GM18909 (cell line): ENCODE measurements at regions not wholly inside any gene's neighbourhood (a gene's known extent, or its start where the extent isn't known, plus 50 kb on each side); places are given as distances from the start of the nearest gene placed in this dataset.
"Not testable (repeated sequence)": the region's sequence is repeated elsewhere in the genome, so short reads cannot be mapped to it uniquely, and the experiment has no call there.

Experiments used
- ATAC-seq: cut with Tn5 transposase; IDR thresholded peaks from one replicate; pipeline ENCODE4 v1.9.1; 2021; ENCODE audit warnings: mild to moderate bottlenecking; ENCODE audit not compliant: unreplicated experiment, poor library complexity

DNA sequence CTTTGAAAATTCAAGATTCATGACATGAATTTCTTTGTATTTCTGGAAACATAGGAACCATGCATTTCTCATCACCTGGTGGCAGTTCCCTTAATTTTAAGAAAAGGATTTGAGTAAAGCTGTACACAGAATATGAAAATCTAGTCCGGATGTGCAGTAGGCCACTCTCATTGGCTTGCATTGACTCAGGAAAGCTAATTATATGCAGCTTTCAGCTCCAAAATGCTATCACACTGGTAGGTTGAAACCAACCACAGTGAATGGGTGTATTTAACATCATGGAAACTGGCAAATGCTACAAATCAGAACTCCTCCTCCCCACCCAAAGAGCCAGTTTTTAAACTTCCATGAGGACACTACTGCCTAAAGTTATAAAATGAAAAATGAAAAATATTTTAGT lies 161.6 kb upstream of the FBXL17 start:
- no peak for ATAC-seq

- peak; percentile 36 for ATAC-seq
These were observed 159.9 kb upstream of the FBXL17 start for GRCh38 chr5:108541836-108542235.

- ATAC-seq = no peak
These were observed 154.4 kb upstream of the FBXL17 start for GRCh38 chr5:108536321-108536720.

GRCh38 chr5:108532129-108532445 lies 150.2 kb upstream of the FBXL17 start:
- not testable (repeated sequence) for ATAC-seq

- no peak for ATAC-seq
These were observed 149.7 kb upstream of the FBXL17 start for GRCh38 chr5:108531367-108532128.

- no peak for ATAC-seq
These were observed 148.8 kb upstream of the FBXL17 start for GRCh38 chr5:108530706-108531105.

GRCh38 chr5:108529381-108529780 lies 147.5 kb upstream of the FBXL17 start:
- no peak for ATAC-seq

DNA sequence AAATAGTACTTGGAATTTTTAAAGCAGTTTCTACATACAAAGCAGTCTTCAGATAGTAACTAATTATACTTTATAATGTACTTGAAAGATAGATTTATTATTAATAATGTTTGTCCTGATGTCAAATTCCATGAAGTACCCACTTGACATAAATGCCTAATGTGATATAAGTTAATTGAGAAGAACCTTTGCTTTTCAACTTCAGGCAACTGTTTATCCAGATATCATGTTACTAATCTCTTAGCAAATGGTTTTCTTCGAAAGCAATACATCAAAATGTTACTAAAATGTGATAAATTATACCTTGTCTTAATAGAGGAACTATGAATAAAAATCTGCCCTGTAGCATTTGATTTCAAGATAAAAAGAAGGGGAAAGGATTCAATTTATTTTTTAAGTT lies 146.8 kb upstream of the FBXL17 start:
- no peak for ATAC-seq

GRCh38 chr5:108524564-108524963 lies 142.7 kb upstream of the FBXL17 start:
- ATAC-seq = no peak

DNA sequence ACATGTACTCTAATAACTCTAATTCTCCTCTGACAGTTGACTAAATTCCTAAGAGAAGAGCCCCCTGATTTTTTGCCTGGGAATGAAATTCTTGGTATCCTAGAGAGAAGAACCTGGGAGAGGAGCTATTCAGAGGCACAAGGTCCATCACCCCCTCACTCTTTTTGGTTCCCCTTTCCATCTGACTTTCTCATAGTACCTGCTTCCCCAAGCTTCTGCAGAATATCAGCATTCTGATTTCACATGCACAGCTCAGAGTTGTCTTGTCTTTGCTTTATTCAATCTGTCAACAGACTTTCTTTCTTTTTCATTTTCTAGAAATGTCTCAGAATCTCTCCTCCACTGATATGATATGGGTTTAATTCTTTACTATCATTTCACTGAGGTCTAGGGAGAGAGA lies 141.5 kb upstream of the FBXL17 start:
- no peak for ATAC-seq

DNA sequence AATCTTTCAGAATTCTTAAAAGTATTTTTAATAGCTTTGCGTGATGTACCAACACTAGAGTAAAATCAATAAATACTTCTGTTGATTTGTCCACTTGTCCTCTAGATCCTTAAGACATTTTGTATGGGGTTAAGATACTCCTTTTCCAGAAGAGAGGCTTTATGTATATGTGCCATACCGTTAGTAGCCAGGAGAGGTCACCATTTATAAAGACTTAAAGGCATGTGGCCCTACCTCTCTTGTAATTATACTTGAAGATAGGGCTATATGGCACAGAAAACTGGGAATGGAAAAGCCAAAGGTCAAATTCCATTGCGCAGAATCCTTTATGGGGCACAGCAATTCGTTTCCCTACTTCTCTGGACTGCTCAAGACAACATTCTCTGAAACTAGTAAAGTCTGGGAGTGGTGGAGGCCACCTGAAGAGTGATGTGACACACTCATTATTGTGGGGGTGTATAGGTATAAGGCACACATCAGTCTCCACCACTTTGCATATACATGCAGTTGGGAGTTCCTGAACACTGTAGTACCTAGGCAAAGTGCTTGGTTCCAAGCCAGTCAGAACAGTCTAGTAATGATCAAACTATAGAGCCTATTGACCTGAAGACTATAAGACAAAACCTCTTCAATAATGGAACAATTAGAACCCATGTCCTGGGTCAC lies 140.1 kb upstream of the FBXL17 start:
- peak; percentile 64 for ATAC-seq

GRCh38 chr5:108521011-108521700 lies 139.3 kb upstream of the FBXL17 start:
- peak; percentile 91 for ATAC-seq

GRCh38 chr5:108516785-108517184 lies 134.9 kb upstream of the FBXL17 start:
- no peak for ATAC-seq

DNA sequence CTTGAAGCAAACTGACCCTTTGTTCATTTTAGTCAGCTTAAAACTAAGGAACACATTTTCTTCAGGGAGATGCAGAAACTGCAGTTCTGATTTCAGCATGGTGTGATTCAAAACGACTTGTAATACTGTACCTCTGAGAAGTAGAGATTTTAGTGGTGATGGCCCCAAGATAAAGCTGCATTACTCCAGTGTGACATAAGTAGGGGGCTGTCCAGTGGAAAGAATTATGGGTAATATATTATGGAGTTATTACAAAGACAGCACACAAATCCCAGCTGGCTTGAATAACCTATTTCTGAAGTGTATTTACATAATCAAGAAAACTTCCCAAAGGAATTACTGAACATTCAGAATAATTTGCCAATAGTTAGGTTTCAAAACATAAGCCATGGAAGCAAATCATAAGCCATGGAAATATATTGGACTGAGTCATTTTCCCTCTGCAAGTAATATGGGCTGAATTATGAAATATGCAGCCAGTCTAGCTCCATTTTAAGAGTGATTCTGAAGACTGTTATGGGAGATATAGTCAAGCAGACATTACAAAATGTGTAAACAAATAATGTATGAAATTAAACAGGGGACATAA lies 133.7 kb upstream of the FBXL17 start:
- ATAC-seq = no peak

- no peak for ATAC-seq
These were observed 127.1 kb upstream of the FBXL17 start for GRCh38 chr5:108508979-108509378.

GRCh38 chr5:108507631-108508030 lies 125.7 kb upstream of the FBXL17 start:
- ATAC-seq = no peak

GRCh38 chr5:108505608-108506007 lies 123.7 kb upstream of the FBXL17 start:
- no peak for ATAC-seq

GRCh38 chr5:108504974-108505373 lies 123.1 kb upstream of the FBXL17 start:
- ATAC-seq = no peak

GRCh38 chr5:108503986-108504385 lies 122.1 kb upstream of the FBXL17 start:
- ATAC-seq = no peak

GRCh38 chr5:108495615-108496014 lies 113.7 kb upstream of the FBXL17 start:
- ATAC-seq = not testable (repeated sequence)

DNA sequence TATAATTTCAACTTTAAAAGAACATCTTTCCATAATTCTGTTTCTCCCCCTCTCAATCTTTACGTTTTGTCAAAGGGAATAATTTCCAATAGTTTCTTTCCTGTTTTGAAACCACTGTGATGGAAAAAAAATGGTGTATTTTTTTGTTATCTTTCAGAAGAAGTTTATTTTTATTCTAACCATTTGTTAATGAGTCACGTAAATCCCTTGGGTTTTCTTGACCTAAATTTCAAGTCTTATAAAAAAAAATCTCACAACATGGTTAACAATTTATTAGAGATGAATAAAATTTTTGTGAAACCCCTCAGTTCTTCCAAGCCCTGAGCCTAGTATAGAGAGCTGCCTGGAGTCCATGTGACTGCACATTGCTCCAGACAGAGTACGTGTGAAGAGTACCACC lies 106.1 kb upstream of the FBXL17 start:
- no peak for ATAC-seq
